AG09309 (cell line): ENCODE measurements at regions not wholly inside any gene's neighbourhood (a gene's known extent, or its start where the extent isn't known, plus 50 kb on each side); places are given as distances from the start of the nearest gene placed in this dataset.

Experiments used
- DNase-seq: peaks from one replicate; pipeline ENCODE4 v3.0.0-alpha.2; 2010; ENCODE audit warnings: low read depth
- H3K4me3 ChIP-seq: 2 replicates; pipeline ENCODE4 v1.5.1; 2011; ENCODE audit warnings: mild to moderate bottlenecking, low read depth, low read length, moderate library complexity; ENCODE audit not compliant: control insufficient read depth
- TF ChIP-seq, protein P1 (sequence below): IDR thresholded peaks from 2 replicates; pipeline ENCODE4 v1.5.1; 2011; ENCODE audit warnings: mild to moderate bottlenecking, low read depth, low read length, inconsistent platforms; ENCODE audit not compliant: insufficient read depth, control insufficient read depth; ENCODE audit errors: missing control alignments

DNA sequence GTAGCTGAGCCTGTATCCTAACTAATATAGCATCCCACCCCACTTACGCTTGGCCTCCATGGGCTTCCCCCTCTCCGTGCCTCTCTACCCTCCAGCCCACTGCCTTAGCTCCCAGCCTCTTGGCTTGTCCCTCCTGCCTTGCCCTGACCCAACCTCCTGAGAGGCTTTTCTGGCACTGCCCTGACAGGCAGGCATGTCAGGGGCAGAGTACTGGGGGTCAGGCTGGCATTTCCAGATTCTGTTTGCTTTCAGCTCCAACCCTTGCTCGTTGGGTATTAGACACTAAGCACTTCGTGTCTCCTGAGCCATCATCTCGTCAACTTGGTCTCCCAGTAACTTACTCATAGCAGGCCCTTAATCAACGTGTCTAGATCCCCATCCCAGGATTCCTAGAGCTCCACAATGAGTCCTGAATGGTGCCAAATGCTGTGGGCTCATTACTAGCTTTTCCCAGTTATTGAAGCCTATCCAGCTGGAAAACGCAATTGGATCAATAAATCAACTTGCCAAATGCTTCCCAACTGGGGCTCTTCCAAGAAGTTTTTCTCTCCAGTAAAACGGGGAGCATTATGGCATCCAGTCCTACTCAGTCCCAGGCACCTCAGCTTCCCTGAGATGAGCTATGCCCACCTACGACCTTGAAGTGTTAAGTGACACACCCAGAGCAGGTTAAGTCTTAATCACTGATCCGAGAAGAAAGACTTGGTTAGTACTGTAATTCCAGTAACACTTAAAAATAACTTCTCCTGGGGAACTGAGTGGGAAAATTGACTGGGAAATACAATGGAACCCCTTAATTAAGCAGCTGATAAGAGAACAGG is 78.5 kb upstream of the DLG1 start:
- H3K4me3 ChIP-seq = no peak overlapping the region
- DNase-seq = no peak
- TF ChIP-seq, protein P1, sequence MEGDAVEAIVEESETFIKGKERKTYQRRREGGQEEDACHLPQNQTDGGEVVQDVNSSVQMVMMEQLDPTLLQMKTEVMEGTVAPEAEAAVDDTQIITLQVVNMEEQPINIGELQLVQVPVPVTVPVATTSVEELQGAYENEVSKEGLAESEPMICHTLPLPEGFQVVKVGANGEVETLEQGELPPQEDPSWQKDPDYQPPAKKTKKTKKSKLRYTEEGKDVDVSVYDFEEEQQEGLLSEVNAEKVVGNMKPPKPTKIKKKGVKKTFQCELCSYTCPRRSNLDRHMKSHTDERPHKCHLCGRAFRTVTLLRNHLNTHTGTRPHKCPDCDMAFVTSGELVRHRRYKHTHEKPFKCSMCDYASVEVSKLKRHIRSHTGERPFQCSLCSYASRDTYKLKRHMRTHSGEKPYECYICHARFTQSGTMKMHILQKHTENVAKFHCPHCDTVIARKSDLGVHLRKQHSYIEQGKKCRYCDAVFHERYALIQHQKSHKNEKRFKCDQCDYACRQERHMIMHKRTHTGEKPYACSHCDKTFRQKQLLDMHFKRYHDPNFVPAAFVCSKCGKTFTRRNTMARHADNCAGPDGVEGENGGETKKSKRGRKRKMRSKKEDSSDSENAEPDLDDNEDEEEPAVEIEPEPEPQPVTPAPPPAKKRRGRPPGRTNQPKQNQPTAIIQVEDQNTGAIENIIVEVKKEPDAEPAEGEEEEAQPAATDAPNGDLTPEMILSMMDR = no peak

DNA sequence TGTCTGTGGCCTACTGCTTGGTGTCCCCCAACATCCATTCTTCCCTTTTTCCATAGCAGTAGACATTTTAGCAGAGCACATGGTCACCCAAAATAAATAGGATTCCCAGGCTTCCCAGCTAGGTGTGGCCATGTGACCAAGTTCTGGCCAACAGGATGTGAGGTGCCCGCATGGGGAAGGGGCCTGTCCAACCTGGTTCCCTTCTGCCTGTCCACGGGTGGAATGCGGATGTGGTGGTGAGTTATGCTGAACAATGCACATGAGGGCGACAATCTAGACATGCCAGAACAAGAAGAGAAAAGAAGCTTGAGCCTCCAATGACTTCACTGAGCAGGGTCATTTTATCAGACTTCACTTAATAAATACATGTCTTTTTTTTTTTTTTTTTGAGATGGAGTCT is 77.6 kb upstream of the DLG1 start:
- TF ChIP-seq, protein P1 = no peak
- no peak overlapping the region for H3K4me3 ChIP-seq
- no peak for DNase-seq

GRCh38 chr3:197375001-197375441 is 76.6 kb upstream of the DLG1 start:
- TF ChIP-seq, protein P1 = no peak
- H3K4me3 ChIP-seq = no peak overlapping the region
- no peak for DNase-seq

GRCh38 chr3:197373096-197373495 is 74.7 kb upstream of the DLG1 start:
- no peak for DNase-seq
- TF ChIP-seq, protein P1 = no peak
- no peak overlapping the region for H3K4me3 ChIP-seq

DNA sequence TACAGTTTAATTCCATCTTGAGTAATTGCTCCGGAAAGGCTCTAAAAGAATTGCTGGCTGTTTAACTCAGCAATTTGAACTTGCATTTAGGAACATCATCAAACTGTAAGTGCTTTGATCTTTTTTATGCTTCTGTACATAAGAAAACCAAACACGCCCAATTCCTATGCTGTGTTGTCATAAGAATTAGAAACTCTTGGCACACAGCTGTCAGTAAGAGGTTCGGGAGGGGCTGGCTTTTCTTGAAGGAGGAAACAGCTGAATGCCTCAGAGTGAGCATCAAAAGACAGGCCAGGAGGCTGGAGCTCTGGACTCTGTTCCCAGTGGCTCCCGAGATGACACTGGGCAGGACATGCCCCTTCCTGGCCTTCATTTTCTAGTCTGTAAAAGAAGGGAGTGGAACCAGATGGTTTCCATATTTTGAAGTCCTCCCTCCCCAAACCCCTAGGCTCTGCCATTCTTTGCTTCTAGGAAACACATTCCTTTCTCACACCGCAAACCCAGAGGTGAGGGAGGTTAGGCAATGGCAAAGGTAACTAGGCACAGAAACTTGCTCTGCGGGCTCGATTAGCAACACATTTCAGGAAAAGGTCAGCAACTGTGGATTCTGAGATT is 73.7 kb upstream of the DLG1 start:
- peak; percentile 78 for DNase-seq
- H3K4me3 ChIP-seq = no peak overlapping the region
- TF ChIP-seq, protein P1 = no peak

- TF ChIP-seq, protein P1 = no peak
- DNase-seq = no peak
Measured at GRCh38 chr3:197371591-197372046, 73.2 kb upstream of the DLG1 start.

DNA sequence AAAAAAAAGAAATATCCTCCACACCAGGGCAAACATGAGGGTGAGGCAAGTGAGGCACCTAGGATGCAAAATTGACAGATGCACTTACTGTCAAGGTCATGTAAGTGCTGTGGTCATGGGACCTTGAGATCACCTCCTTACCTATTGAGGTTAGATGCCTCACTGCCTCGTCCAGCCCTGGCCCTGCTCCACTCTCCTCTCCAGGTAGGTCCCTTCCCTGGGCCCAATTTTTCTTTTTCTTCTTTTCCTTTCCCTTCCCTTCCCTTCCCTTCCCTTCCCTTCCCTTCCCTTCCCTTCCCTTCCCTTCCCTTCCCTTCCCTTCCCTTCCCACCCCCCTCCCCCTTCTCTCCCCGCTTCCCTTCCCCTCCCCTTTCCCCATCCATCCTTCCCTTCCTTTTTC is 71.1 kb upstream of the DLG1 start:
- TF ChIP-seq, protein P1 = no peak

More at GRCh38 chr3:197371591-197372046, 73.2 kb upstream of the DLG1 start:
- H3K4me3 ChIP-seq = no peak overlapping the region

More for the DNA sequence above, 71.1 kb upstream of the DLG1 start:
- no peak overlapping the region for H3K4me3 ChIP-seq
- DNase-seq = no peak
